ENCODE measurements at regions not wholly inside any gene's neighbourhood (a gene's known extent, or its start where the extent isn't known, plus 50 kb on each side); places are given as distances from the start of the nearest gene placed in this dataset.

DNA sequence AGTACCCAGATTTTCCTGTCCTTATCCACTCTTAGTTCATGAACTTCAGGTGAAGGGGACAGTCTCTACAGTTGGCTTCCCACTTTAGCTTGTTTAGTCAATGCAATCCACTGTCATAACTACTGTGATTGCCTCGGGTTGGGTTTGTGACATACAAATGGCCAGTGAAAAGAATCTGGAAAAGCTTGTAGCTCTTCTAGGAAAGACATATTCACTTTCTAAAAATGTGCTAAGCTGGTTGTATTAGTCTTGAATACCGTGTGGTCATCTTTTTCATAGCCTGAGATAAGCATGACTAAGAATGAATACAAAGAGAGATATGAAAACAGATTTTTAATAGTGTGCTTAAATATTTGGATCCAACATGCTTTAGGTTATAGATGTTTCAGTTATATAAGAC lies 1443.5 kb upstream of the IGFBP7 start:
- DNase-seq (ENCODE audit: low read depth), result no peak

DNA sequence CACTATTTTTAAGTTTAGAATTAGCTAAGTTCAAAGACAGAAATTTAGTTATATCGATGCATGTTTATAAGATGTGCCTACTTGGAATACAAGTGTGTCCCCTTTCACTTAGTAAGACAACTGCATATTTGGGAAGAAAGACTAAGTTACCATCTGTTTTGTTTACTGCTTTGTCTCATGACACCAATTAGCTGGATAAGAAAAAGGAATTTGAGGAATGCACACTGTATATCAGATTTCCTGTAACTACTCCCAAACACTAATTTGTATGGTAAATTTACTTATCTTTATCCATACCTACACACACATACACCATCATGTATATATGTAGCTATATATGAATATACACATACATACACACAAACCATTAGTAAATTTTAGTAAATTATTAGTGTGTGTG lies 1442.8 kb upstream of the IGFBP7 start:
- DNase-seq (ENCODE audit: low read depth), result no peak

DNA sequence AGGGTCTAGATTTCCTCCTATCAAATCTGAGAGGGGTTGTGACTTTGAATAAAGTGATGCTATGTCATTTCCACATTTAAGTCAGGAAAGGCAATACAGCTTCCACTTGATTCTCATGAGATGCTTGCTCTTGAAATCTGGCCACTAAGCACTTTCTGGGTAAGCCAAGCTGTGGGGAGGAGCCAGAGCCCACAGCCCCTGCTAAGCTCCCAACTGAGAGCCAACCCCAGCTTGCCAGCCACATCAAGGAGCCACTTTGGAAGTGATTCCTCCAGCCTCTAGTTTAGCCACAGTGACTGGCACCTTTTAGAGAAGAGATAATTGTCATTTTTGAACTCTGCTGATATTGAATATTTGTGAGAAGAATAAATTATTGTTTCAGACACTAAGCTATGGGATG lies 1441.5 kb upstream of the IGFBP7 start:
- DNase-seq (ENCODE audit: low read depth), result no peak

DNA sequence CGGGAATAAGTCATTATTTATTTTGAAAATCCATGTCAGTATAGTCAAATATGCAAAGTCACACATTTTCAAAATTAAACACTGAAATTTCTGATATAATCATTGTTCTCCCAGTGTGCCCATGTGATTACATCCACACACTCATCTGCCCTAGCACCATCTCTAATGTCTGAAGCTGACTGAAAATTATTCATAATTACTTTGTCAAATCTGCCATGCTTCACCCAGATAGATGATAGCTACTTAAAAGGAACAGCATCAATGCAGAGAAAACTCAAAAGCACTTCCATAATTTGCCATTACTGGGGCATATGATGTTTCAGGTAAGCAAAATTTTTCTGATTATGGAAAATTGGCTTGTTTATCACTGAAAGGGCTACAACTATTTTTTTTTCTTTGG lies 1433.3 kb upstream of the IGFBP7 start:
- DNase-seq (ENCODE audit: low read depth), result no peak

DNA sequence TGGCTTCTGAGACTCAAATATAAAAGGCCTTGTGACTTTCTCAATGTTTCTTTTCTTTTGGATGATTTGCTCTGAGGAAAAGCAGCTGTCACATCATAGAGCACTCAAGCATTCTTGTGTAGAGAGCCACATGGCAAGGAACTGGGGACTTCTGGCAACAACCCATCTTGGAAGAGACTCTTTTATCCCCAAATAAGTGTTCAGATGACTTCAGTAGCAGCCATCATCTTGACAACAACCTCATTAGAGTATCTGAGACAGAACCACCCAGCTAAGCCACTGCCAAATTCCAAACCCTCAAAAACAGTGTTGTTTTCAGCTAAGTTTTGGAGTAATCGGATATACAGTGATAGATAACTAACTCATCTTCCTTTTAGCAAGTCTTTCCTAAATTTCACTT lies 1431.7 kb upstream of the IGFBP7 start:
- no peak for DNase-seq (ENCODE audit: low read depth)

DNA sequence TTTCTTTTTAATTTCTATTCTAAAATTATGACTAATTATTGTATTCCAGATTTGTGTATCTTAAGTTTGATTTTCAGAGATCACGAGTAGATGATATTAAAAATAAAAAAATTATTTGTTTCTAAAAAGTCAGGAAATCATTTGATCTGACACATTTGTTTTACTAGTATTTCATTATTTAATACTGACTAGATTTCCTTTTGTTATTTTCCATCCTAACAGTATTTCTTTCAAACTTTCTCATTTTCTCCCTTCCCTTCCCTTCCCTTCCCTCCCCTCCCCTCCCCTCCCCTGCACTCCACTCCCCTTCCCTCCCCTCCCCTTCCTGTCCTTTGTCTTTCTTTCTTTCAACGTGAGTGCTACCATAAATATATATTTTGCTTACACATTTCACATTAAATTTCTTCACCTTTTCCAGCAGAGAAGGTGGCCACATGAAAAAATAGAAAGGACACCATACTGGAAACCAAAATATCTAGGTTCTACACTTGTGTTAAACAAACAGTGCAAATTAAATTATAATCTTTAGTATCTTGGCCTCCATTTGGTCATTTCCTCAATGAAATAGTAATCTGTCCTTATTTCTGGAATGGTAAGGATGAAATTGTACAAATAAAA lies 1412.7 kb upstream of the IGFBP7 start:
- DNase-seq (ENCODE audit: low read depth), result no peak

DNA sequence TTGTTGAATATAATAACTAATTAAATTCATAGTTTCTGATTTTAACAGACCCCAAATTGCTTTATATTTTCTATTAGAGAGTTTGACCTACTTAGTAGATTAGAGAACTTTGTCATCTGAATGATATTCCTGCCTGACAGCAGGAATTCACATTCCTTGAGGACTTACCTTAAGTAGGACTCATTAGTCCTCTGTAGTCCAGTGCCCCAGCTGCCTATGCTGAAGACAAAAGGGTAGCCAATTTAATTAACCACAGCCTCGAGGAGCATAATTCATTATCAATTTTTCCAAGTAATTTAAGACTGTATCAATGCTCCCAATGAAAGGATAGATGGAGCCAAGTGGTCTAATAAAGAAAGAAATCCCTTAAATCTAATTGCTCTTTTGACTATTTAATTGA lies 1405.0 kb upstream of the IGFBP7 start:
- DNase-seq (ENCODE audit: low read depth), result no peak

DNA sequence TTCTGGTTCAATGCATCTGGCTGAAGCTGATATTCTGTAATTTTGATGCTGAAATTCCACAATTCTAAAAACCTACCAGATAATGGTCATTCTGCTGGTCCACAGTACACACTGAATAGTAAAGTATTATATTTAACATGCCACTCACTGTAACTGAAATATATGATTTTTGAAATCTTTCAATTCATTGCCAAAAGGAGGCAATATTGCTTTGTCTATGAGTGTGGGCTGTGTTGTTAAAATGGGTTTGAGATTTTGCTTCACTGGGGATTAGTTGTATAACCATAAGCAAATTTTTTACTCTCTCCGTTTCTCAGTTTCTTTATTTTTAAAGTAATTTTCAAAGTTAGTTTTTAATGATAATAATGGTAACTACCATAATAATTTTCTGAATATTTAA lies 1404.1 kb upstream of the IGFBP7 start:
- no peak for DNase-seq (ENCODE audit: low read depth)

DNA sequence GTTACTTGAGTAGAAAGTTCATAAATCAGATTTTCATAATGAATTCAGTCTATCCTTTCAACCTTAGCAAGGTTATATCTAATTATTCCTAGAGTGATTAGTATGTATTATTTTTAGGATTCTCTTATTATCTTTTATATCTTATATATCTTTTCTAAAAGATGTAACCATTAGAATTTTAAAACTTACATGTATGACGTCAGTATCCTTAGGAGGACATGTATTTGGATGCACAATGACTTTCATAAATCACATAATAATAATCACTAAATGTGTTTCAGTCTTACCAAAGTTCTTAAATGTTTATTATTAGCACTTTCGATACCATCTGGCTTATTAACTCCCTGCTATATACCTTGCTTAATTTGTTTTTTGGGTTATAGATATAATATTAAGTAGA lies 1400.5 kb upstream of the IGFBP7 start:
- no peak for DNase-seq (ENCODE audit: low read depth)

DNA sequence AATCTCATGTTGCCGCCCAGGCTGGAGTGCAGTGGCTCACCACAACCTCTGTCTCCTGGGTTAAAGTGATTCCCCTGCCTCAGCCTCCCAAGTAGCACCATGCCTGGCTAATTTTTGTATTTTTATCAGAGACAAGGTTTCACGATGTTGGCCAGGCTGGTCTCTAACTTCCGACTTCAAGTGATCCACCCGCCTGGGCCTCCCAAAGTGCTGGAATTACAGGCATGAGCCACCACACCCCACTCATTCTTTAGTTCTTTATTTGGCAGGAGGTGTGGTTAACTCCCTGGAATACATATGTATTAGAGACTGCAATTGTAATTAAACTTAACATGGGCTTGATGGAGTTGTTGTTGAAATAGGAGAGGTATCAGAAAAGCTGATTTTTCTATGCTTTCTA lies 1396.9 kb upstream of the IGFBP7 start:
- DNase-seq (ENCODE audit: low read depth), result no peak

DNA sequence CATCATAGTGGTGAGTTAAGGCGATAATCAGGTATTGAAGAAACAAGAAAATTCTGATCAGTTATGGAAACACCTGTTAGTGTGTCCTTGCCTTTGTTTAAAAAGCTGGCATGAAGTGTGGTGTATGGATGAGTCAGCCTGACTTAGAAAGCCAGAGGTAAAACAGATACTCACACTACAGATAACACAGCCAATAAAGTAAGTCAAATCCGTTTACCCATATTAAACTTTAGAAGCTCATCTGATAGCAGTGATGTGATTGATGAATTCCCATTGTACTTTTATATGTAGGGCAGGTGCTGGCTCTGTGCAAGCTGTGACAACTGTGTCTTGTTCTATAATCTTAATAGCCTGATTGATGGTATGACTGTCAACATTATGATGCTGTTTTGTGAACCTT lies 1392.7 kb upstream of the IGFBP7 start:
- no peak for DNase-seq (ENCODE audit: low read depth)

DNA sequence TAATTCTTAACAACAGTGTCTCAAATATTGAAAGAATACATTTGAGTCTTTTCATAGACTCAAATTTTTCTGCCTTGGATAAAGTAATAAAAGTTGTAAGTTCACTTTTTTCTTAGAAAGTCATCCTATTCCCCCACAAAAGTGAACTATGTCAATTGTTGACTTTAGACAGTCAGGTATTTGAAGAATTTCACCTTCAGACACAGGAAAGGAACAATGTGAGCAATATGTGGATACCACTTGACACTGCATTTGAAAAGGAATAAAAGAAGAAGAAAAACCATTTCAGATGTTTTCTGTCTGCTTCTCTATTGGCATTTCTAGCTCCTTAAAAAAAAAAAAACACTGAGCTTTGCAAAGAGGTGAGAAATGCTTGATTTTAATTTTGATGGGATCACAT lies 1389.0 kb upstream of the IGFBP7 start:
- DNase-seq (ENCODE audit: low read depth), result no peak

DNA sequence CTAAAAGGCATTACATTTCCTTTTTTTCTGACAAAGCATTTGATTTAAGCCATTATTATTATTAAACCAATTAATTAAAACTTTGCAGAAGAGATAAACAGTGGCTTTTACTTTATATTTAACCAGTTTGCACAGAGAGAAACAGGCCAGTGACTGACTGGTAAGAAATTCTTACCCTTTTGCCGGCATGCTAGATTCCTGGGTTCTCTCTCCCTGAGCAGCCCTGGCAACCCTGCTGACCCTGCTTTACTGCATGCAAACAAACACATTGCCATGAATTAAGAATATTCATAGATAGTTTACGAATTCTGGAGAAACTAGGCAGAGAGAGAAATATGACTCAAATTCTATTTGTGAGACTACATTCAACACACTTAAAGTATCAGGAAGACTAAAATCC lies 1381.4 kb upstream of the IGFBP7 start:
- DNase-seq (ENCODE audit: low read depth), result no peak

DNA sequence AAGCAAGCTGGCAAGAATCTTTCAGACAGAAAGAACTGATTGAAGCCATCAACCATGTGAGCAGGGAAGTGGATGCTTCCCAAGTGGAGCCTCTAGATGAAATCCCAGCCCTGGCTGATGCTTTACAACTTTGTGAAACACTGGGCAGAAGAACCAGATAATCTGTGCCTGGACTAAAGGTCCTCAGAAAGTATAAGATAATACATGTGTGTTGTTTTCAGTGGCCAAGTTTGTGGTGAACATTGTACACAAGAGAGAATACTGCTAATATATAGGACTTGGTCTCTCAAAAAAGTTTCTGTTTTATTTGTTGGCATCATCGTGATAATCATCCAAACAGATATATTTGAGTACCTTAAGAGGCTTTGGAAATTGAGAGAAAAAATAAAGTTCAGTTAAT lies 1367.8 kb upstream of the IGFBP7 start:
- DNase-seq (ENCODE audit: low read depth), result no peak

DNA sequence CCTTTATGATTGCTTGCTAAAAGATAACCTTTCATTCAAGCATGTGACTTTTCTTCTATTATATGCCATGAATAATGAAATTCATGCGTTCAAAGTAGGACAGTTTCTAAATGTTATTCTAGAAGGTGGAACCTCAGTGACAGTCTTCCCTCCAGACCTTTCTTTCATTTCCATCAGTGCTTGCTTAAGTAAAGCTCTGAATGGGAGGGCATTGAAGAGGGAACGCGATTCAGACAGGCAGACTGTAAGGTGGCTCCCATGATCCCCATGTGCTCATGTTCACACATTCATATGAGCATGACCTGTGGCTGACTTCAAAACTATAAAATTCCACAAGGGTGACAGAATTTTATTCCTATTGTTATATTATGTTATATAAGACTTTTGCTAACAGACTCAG lies 1367.3 kb upstream of the IGFBP7 start:
- no peak for DNase-seq (ENCODE audit: low read depth)

DNA sequence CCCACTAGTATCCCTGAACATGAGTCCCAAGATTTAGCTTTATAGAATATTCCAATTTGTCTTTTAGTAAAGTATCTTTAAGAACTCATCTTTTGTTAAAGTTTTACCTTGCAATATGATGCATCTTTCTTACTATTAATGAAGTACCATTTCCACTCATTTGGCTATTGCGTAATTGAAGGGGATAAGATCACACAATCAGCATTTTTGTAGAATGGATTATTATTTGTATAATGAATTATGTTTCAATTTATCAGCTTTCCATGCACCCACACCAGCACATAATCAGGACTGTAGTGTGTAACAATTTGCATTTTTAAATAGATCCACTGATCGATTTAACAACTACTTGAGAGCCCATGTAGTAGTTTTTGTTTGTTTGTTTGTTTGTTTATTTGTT lies 1364.9 kb upstream of the IGFBP7 start:
- no peak for DNase-seq (ENCODE audit: low read depth)

DNA sequence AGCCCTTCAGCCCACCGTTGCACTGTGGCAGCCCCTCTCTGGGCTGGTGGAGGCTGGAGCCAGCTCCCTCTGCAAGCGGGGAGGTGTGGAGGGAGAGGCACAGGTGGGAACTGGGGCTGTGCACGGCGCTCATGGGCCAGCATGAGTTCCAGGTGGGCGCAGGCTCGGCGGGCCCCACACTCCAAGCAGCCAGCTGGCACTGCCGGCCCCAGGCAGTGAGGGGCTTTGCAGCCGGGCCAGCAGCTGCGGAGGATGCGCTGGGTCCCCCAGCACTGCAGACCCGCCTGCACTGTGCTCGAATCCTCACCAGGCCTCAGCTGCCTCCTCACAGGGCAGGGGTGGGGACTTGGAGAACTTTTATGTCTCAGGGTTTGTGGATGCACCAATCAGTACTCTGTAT lies 1354.8 kb upstream of the IGFBP7 start:
- no peak for DNase-seq (ENCODE audit: low read depth)

DNA sequence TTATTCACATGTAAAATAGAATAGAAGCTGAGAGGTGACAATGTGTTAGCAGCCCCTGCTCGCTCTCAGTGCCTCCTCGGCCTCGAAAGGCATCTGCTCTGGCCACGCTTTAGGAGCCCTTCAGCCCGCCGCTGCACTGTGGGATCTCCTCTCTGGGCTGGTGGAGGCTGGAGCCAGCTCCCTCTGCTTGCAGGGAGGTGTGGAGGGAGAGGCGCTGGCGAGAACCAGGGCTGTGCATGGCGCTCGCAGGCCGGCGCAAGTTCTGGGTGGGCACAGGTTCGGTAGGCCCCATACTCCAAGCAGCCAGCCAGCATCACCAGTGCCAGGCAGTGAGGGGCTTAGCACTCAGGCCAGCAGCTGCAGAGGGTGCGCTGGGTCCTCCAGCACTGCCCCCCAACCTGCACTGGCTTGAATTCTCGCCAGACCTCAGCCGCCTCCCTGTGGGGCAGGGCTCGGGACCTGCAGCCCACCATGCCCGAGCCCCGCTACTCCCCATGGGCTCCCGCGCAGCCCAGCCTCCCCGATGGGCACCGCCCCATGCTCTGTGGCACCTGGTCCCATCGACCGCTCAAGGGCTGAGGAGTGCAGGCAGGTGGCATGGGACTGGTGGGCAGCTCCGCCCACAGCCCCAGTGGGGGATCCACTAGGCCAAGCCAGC lies 1346.7 kb upstream of the IGFBP7 start:
- DNase-seq (ENCODE audit: low read depth), result no peak

DNA sequence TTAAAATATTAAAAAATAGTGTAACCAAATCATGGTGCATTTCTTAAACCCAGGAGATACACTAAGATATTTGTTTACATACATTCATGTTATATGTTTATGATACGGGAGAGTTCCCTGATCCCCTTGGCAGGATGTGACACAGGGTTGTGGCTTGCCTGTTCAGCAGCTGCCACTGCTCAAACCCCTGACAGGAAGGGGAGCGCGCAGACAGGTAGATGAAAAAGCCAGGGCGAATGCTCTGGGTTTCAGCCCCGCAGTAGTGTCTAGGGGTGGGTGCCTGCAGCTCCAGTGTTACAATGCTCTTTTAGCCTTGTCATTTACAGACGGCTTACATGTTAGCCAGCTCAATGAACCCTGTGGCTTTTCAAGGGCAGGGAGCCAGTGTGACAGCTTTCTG lies 1343.8 kb upstream of the IGFBP7 start:
- no peak for DNase-seq (ENCODE audit: low read depth)

DNA sequence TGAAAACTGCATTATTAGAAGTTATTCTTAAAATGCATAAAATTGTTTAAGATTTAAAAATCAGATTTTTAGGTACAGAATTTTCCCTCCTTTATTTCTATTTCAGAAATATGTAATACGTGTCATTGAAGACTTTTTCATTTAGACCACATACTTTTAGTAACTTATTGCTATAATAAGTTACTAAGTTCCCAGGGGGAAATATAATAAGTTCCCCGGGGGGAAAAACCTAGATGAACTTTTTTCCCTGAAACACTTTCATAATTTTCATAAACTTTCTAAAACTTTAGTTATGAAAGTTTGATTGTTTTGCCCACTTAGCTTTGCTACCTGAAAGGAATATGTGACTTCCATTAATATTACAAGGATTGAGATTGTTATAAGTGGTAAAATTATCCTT lies 1341.5 kb upstream of the IGFBP7 start:
- DNase-seq (ENCODE audit: low read depth), result no peak

DNA sequence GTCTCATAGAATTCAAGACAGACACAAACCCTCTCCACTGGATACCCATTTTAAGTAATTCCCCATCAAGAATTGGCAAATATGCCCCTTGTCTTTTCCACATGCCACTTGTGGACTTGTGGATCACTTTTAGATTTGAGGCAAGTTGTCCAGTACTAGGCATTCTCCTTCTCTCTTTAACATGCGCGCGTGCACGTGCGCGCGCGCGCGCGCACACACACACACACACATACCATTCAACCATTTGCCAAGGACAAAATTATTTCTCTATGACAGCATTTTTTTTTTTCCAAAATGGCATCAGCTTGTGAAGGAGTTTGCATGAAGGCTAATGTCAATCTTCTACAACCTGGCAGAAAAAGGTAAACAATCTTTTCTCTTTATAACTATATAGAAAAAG lies 1325.7 kb upstream of the IGFBP7 start:
- DNase-seq (ENCODE audit: low read depth), result no peak

DNA sequence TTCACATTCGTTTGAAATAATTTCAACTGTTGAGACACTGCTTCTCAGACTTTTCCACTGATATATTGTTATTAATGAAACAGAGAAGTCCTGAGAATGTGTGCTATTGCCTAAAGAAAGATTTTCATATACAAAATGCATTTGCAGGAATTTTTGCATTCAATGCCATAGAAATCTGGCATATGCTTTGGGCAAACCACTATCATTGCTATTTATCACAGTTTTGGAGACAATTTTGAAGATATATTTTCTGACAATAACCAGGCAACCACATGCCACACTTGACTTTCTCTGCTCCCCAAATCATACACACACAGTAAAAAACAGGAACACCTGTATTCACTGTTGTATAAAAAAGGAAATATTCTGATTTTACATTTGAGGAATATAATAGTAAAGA lies 1303.7 kb upstream of the IGFBP7 start:
- DNase-seq (ENCODE audit: low read depth), result no peak

DNA sequence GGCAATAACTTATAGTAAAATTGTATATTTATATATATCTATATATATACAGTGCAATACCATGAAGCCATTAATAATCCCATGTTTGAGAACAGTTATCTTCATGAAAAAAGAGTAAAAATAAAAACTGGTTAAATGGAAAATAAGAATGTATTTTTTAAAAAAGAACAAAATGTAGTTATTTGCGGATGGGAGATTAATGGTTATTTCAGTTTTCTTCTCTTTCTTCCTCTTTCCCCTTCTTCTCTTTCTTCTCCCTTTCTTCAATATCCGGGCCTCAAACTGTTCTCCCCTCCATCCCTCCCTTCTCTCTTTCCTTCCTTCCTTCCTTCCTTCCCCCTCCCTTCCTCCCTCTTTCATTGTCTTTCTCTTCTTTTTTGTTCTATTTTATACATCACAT lies 1301.7 kb upstream of the IGFBP7 start:
- no peak for DNase-seq (ENCODE audit: low read depth)

DNA sequence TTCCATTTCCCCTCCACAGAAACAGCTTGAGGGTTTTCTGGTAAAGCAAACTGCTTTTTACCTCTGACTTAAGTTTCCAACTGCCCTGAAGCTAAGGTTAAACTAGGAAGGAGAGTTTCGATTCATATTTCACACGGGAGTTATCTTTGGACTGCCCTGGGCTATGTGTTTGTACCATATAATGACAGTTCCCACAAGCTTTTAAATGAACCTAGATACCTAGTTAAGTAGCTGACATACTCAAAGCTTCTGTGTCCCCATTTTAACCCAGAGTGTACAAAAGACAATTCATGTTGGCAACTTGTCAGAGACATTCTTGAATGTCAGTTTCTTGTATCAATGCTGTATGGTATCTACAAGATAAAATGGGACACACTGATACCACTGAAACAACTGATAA lies 1296.6 kb upstream of the IGFBP7 start:
- DNase-seq (ENCODE audit: low read depth), result no peak

DNA sequence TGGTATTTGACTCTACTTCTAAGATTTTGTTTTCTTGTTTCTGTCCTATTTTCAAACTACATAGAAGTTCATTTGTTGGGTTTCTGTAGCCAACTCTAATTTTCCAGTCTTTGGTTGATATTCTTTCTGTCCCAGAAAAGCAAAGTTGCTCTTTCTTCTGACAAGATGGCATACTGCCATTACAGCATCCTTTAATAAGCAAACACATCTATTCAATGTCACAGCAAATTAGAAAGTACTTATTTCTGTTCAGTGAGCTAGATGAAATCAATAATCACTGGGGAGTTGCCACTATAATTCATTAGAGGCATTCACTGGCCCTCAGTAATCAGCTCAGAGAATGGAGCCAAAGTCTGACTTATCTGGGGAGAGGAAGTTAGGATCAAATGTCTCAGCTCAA lies 1258.0 kb upstream of the IGFBP7 start:
- DNase-seq (ENCODE audit: low read depth), result no peak
